Uterus (tissue), 2 donors: ENCODE measurements at regions not wholly inside any gene's neighbourhood (a gene's known extent, or its start where the extent isn't known, plus 50 kb on each side); places are given as distances from the start of the nearest gene placed in this dataset.

ENCODE experiments used
- CTCF ChIP-seq, 4 experiments: fragments of 200-600 bp in 2 of 4; fragments of 450-650 bp in 2 of 4; sonication (generic) in 2 of 4; IDR thresholded peaks; one replicate each; pipeline ENCODE4 v1.5.1; 2016 to 2019; ENCODE audit warnings: antibody characterized with exemption in 4 of 4, mild to moderate bottlenecking in 2 of 4, moderate library complexity in 1 of 4
- POLR2A ChIP-seq, 2 donors: fragments of 450-650 bp; IDR thresholded peaks; one replicate each; pipeline ENCODE4 v1.6.1; 2016; ENCODE audit warnings: antibody characterized with exemption in 2 of 2, mild to moderate bottlenecking in 1 of 2, moderate library complexity in 1 of 2

- TF ChIP-seq CTCF (IDR thresholded peaks at IDR 0.05) (no peak), POLR2A (IDR thresholded peaks at IDR 0.05) (no peak)
Measured at GRCh38 chr5:164679461-164679860, 1174.0 kb downstream of the MAT2B start.
